HepG2 (cell line): ENCODE measurements at regions not wholly inside any gene's neighbourhood (a gene's known extent, or its start where the extent isn't known, plus 50 kb on each side); places are given as distances from the start of the nearest gene placed in this dataset.

Source experiments
- ATAC-seq: fragments of 200-7000 bp; cut with Tn5 transposase; 3 replicates; pipeline ENCODE4 v1.9.1; 2020; ENCODE audit warnings: mild to moderate bottlenecking, moderate library complexity
- BruUV-seq: library from RNA; stranded (reverse); fragments of 400-500 nt; replicated peaks from 2 replicates; lab custom pipeline; 2021; lab: Mats Ljungman, UMichigan
- CTCF ChIA-PET: fragments of 300-600 bp; formaldehyde crosslinking; extraction: SDS; loops from one replicate; lab custom pipeline; 2021; ENCODE audit warnings: low total read pairs, inconsistent platforms, low intra/inter-chr PET ratio; lab: Yijun Ruan, JAX
- POLR2A ChIA-PET: fragments of 350-600 bp; sonication (Branson Sonifier 250); formaldehyde crosslinking; loops from one replicate; lab custom pipeline; 2020; ENCODE audit warnings: antibody characterized with exemption, inconsistent platforms; lab: Yijun Ruan, JAX
- DNase-seq: peaks from one replicate; pipeline ENCODE4 v3.0.0-alpha.2; 2015; ENCODE audit warnings: low spot score
- FAIRE-seq: peaks from 3 replicates; lab custom pipeline; 2011; peaks lifted over from hg19 to GRCh38; lab: Jason Lieb, UNC
- H2AFZ ChIP-seq: one replicate; pipeline ENCODE4 v1.6.1; 2011; ENCODE audit warnings: low read length, inconsistent platforms
- H3K27ac ChIP-seq: fragments of 300-600 bp; 3 replicates; pipeline ENCODE4 v1.8.0; 2011; ENCODE audit warnings: mixed run types, mild to moderate bottlenecking, mixed read lengths, low read length, inconsistent platforms; ENCODE audit not compliant: insufficient read depth; ENCODE audit errors: extremely low read length
- H3K27me3 ChIP-seq, 2 experiments: fragments of 200-600 bp in 1 of 2; 2 replicates in 1 of 2; 3 replicates in 1 of 2; pipeline versions ENCODE4 v1.6.0 to v1.8.0; 2011; ENCODE audit warnings: low read length in 2 of 2, mild to moderate bottlenecking in 2 of 2, moderate library complexity in 2 of 2, inconsistent platforms in 1 of 2; ENCODE audit not compliant: insufficient read depth in 2 of 2, control insufficient read depth in 1 of 2
- H3K36me3 ChIP-seq, 2 experiments: fragments of 200-600 bp in 1 of 2; replicated peaks in 1 of 2; 2 replicates in 1 of 2; 3 replicates in 1 of 2; pipeline versions ENCODE4 v1.5.1 to v1.8.0; 2011; ENCODE audit warnings: low read length in 2 of 2, inconsistent platforms in 1 of 2; ENCODE audit not compliant: insufficient read depth in 2 of 2, control insufficient read depth in 1 of 2
- H3K4me1 ChIP-seq: 2 replicates; pipeline ENCODE4 v1.5.1; 2012; ENCODE audit warnings: low read length, inconsistent platforms; ENCODE audit not compliant: insufficient read depth
- H3K4me2 ChIP-seq: 2 replicates; pipeline ENCODE4 v1.6.0; 2011; ENCODE audit warnings: low read depth, low read length, inconsistent platforms
- H3K4me3 ChIP-seq, 3 experiments: fragments of 200-600 bp in 1 of 3; sonication (generic), shearing (Covaris generic) in 1 of 3; replicated peaks in 1 of 3; 2 replicates each; pipeline ENCODE4 v1.5.1; 2011 to 2016; ENCODE audit warnings: low read length in 3 of 3, inconsistent platforms in 2 of 3, low read depth in 2 of 3, mild to moderate bottlenecking in 2 of 3, control low read depth in 1 of 3, mixed read lengths in 1 of 3; ENCODE audit not compliant: insufficient read depth in 1 of 3
- H3K79me2 ChIP-seq: one replicate; pipeline ENCODE4 v1.6.1; 2011; ENCODE audit warnings: low read length, inconsistent platforms; ENCODE audit not compliant: insufficient read depth
- H3K9ac ChIP-seq: 2 replicates; pipeline ENCODE4 v1.6.0; 2011; ENCODE audit warnings: mild to moderate bottlenecking, low read depth, low read length, inconsistent platforms; ENCODE audit not compliant: insufficient read depth
- H3K9me3 ChIP-seq: 2 replicates; pipeline ENCODE4 v1.5.1; 2012; ENCODE audit warnings: mild to moderate bottlenecking, low read length
- H4K20me1 ChIP-seq: 2 replicates; pipeline ENCODE4 v1.6.0; 2011; ENCODE audit warnings: inconsistent platforms, mild to moderate bottlenecking, low read length, moderate library complexity; ENCODE audit not compliant: insufficient read depth
- AKNA ChIP-seq: sonication (generic); formaldehyde crosslinking; IDR thresholded peaks from 2 replicates; pipeline ENCODE4 v1.4.0; 2020; ENCODE audit warnings: missing genetic modification reagents, borderline replicate concordance
- ARID2 ChIP-seq: sonication (generic); formaldehyde crosslinking; IDR thresholded peaks from 2 replicates; pipeline ENCODE4 v1.8.1; 2022; ENCODE audit warnings: mild to moderate bottlenecking, missing genetic modification reagents, borderline replicate concordance
- DDIT3 ChIP-seq: sonication (generic); formaldehyde crosslinking; IDR thresholded peaks from 2 replicates; pipeline ENCODE4 v1.4.0; 2020; ENCODE audit warnings: mild to moderate bottlenecking, missing genetic modification reagents
- FOXO4 ChIP-seq: sonication (generic); formaldehyde crosslinking; conservative IDR thresholded peaks from 2 replicates; pipeline ENCODE4 v1.8.1; 2023; ENCODE audit warnings: missing genetic modification reagents
- SRSF4 ChIP-seq: fragments of 200-400 bp; formaldehyde crosslinking; IDR thresholded peaks from one replicate; pipeline ENCODE4 v1.6.1; 2018; ENCODE audit warnings: mild to moderate bottlenecking, low read depth, low read length, moderate library complexity; ENCODE audit not compliant: poor library complexity, severe bottlenecking
- STAT5B ChIP-seq: sonication (generic); formaldehyde crosslinking; IDR thresholded peaks from 2 replicates; pipeline ENCODE4 v1.4.0; 2020; ENCODE audit warnings: missing genetic modification reagents
- THYN1 ChIP-seq: sonication (generic); formaldehyde crosslinking; IDR thresholded peaks from 2 replicates; pipeline ENCODE4 v1.8.1; 2023; ENCODE audit warnings: low read depth, mild to moderate bottlenecking, moderate library complexity, missing genetic modification reagents, borderline replicate concordance
- ZMAT3 ChIP-seq: sonication (generic); formaldehyde crosslinking; conservative IDR thresholded peaks from 2 replicates; pipeline ENCODE4 v1.7.0; 2021; ENCODE audit warnings: missing genetic modification reagents
- ZMAT5 ChIP-seq: sonication (generic); formaldehyde crosslinking; IDR thresholded peaks from 2 replicates; pipeline ENCODE4 v1.5.0; 2020; ENCODE audit warnings: mild to moderate bottlenecking, low read depth, missing genetic modification reagents, borderline replicate concordance
- WGBS: methylation state at CpG from one replicate; pipeline ENCODE4 v1.1.6; 2017; ENCODE audit warnings: low lambda C conversion rate; 5-methylcytosine and 5-hydroxymethylcytosine counted together
- in situ Hi-C: cut with HindIII; loops from 2 replicates; pipeline ENCODE4 v1.10.0; 2017; ENCODE audit warnings: low pct_unique_long_range_greater_than_20kb; ENCODE audit not compliant: extremely low pct_ligation_motif_present
- intact Hi-C: fragments of 100-400 bp; cut with micrococcal nuclease; formaldehyde crosslinking; loops from one replicate; pipeline ENCODE4 v1.10.0; 2022; ENCODE audit not compliant: unreplicated experiment

GRCh38 chr20:17043323-17043722, 183.5 kb upstream of the PCSK2 start:
- in situ Hi-C loops = no loop called here
- no peaks in the 10 kb centered on the region for H3K4me1 ChIP-seq
- CTCF ChIA-PET = no interaction called here
- no peaks in the 10 kb centered on the region for H3K79me2 ChIP-seq
- no peaks in the 10 kb centered on the region for H4K20me1 ChIP-seq
- ATAC-seq (no peak), FAIRE-seq (no peak)
- H3K4me2 ChIP-seq = no peak overlapping the region
- no peak overlapping the region for H3K9ac ChIP-seq
- no TSS peak for BruUV-seq
- H3K36me3 ChIP-seq = no peaks in the 10 kb centered on the region
- intact Hi-C loops = no loop called here
- no peaks in the 10 kb centered on the region for H3K9me3 ChIP-seq
- POLR2A ChIA-PET = no interaction called here
- WGBS = 9% methylated on average over 5 of the region's 5 CpGs
- no peak overlapping the region for H3K27ac ChIP-seq
- no peak overlapping the region for H3K4me3 ChIP-seq
- TF ChIP-seq STAT5B (CRISPR knock-in tag) = no peak
- TF ChIP-seq DDIT3 = no peak
- TF ChIP-seq FOXO4 (CRISPR knock-in tag) = no peak
- TF ChIP-seq SRSF4 = no peak
- no peak for TF ChIP-seq ZMAT3 (CRISPR knock-in tag)
- TF ChIP-seq AKNA (CRISPR knock-in tag) = no peak
- no peak for TF ChIP-seq ZMAT5 (CRISPR knock-in tag)
- no peak for TF ChIP-seq ARID2 (CRISPR knock-in tag)
- TF ChIP-seq THYN1 = no peak
- TF ChIP-seq, all 625 proteins: peak for 0
- Histone ChIP-seq H3K27me3 (no peaks in the 10 kb centered on the region), H2AFZ (no peak overlapping the region)
- DNase-seq = no peak
